ENCODE measurements at regions not wholly inside any gene's neighbourhood (a gene's known extent, or its start where the extent isn't known, plus 50 kb on each side); places are given as distances from the start of the nearest gene placed in this dataset.
A peak's percentile ranks its signal among the peaks of the same experiment; 100 is the strongest.

DNA sequence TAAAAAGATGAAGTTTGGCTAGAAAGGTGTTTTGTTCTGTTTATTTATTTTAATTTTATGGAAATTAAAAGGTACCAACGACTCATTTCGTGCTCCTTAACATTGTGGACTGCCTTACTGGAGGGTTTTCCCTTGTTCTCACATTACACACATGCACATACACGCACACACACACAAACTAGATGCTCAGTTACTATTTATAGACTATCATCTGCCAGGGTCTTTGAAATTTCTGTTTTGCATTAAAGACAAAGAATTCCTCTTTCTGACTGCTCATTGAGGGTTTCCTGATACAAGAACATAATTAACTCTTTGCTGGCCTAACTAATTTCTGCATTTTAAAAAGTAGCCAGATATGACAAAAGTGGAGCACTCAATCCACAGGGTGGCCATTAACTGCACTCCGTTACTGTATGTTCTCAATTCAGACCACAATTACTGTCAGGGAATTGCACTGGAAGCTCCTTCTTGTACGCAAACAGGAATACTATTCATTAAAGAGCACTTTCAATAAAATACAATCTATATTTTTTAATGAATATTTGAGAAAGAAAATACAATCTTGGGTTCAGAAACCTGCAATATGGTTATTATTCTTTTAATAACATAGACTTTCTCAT is 366.9 kb upstream of the GALNT5 start:
- 54 to 72% (median 60%) methylated on average over 5 of the region's 5 CpGs for WGBS, 4 donors
- H3K4me1 ChIP-seq (replicated peaks in 1 of 2): no peaks in the 10 kb centered on the region

DNA sequence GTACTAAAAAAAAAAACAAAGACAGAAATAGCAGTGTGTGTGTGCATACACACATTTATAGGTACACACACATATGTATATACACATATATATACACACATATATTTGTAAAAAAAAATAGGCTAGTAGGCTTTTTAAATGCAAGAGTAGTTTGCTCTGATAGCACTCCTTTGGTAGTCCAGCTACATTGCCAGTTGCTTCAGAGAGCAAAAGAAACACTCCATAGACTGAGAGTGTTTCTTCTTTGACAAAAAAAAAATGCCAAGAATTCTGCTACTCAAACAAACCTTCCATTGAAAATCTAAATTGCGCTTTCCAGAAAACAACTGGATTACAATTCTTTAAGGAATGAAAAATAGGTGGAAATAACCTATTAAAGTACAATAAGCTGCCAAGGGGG is 365.9 kb upstream of the GALNT5 start:
- no peaks in the 10 kb centered on the region for H3K4me1 ChIP-seq (replicated peaks in 1 of 2)
- no peak overlapping the region for H3K4me3 ChIP-seq
- no peak overlapping the region for H3K27ac ChIP-seq
- DNase-seq: no peak
- H3K9me3 ChIP-seq (replicated peaks in 1 of 3): no peaks in the 10 kb centered on the region
- WGBS, 4 donors: 83 to 95% (median 90%) methylated on average over 1 of the region's 1 CpG
- no peaks in the 10 kb centered on the region for H3K27me3 ChIP-seq
- no peak for TF ChIP-seq POLR2A (IDR thresholded peaks at IDR 0.05)
- TF ChIP-seq, protein P1, sequence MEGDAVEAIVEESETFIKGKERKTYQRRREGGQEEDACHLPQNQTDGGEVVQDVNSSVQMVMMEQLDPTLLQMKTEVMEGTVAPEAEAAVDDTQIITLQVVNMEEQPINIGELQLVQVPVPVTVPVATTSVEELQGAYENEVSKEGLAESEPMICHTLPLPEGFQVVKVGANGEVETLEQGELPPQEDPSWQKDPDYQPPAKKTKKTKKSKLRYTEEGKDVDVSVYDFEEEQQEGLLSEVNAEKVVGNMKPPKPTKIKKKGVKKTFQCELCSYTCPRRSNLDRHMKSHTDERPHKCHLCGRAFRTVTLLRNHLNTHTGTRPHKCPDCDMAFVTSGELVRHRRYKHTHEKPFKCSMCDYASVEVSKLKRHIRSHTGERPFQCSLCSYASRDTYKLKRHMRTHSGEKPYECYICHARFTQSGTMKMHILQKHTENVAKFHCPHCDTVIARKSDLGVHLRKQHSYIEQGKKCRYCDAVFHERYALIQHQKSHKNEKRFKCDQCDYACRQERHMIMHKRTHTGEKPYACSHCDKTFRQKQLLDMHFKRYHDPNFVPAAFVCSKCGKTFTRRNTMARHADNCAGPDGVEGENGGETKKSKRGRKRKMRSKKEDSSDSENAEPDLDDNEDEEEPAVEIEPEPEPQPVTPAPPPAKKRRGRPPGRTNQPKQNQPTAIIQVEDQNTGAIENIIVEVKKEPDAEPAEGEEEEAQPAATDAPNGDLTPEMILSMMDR (IDR thresholded peaks at IDR 0.05): no peak
- intact Hi-C loops (cut with DNase I): no loop called here
- H3K36me3 ChIP-seq (replicated peaks in 1 of 2): no peaks in the 10 kb centered on the region

More for the DNA sequence above, 366.9 kb upstream of the GALNT5 start:
- no peaks in the 10 kb centered on the region for H3K27me3 ChIP-seq
- DNase-seq: no peak
- H3K9me3 ChIP-seq (replicated peaks in 1 of 3): no peaks in the 10 kb centered on the region
- no peak overlapping the region for H3K4me3 ChIP-seq
- intact Hi-C loops (cut with DNase I): no loop called here
- no peaks in the 10 kb centered on the region for H3K36me3 ChIP-seq (replicated peaks in 1 of 2)
- TF ChIP-seq POLR2A (IDR thresholded peaks at IDR 0.05): no peak
- TF ChIP-seq, protein P1 (IDR thresholded peaks at IDR 0.05): no peak
- no peak overlapping the region for H3K27ac ChIP-seq

DNA sequence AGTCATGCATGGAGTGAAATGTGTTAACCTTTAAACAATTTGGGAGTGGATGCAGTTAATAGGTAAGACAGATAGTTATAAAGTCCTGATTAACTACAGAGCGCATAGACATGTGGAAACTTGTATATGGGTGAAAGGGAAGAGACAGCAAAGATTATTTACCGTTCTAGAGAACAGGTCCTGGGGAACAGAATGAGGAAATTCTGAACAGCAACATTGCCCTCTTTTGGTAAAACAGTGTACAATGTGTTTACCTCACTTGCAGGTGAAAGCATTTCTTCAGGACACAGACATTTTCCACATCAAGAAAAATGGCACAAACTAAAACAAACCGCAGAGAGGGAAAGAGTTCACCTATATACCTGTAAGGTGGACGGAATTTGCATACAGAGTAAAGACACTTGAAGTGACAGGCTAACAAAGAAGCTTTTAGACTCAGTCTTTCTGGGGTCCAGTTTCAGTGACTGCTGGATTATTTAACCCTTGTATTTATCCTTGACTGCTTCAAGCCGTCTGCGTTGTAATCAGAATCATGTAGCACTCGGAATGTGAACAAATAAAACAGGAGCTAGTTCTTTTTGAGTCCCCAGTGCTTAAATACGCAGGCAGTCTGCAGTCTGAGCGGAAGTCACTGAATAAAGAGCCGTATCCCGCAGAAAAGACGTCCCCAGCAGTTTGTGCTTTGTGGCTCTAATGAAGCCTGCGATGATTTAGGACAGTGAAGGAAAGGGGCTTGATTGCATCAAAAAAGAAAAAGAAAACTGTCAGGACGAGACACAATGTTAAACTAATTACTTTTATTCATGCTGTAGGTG is 364.8 kb upstream of the GALNT5 start:
- peak in 3 of 7 donors; percentile 2 to 13 (median 9) for DNase-seq
- Histone ChIP-seq H3K27ac (no peak overlapping the region), H3K4me3 (peak overlapping the region in 2 of 4 donors; percentile 20 to 51), H3K4me1 (replicated peaks in 1 of 2) (no peaks in the 10 kb centered on the region), H3K9me3 (replicated peaks in 1 of 3) (no peaks in the 10 kb centered on the region), H3K36me3 (replicated peaks in 1 of 2) (no peaks in the 10 kb centered on the region), H3K27me3 (no peaks in the 10 kb centered on the region)
- TF ChIP-seq, protein P1 (IDR thresholded peaks at IDR 0.05): peak; percentile 16 to 59 (median 48)
- TF ChIP-seq POLR2A (IDR thresholded peaks at IDR 0.05): no peak
- 1 to 6% (median 4%) methylated on average over 14 of the region's 14 CpGs for WGBS, 4 donors
- intact Hi-C loops (cut with DNase I): no loop called here

DNA sequence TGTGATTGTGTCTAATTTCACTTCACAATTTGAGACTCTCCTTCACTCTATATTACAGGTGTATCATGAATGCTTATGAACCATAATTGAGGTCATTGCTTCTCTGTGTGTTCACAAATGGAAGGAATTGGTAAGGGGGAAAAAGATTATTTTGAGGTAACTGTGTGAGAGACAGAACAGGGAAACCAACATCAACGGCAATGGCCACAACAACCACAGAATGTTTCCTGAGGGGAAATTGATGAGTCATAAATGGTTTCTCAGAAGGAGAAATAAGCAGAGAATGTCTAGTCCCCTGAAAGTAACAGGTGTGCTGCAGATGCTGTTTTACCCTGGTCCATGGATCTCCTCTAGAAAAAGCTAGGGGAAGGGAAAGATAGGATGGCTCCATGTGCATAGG is 361.2 kb upstream of the GALNT5 start:
- H3K36me3 ChIP-seq (replicated peaks in 1 of 2): no peaks in the 10 kb centered on the region
- no peak overlapping the region for H3K4me3 ChIP-seq
- intact Hi-C loops (cut with DNase I): no loop called here
- TF ChIP-seq POLR2A (IDR thresholded peaks at IDR 0.05): no peak
- TF ChIP-seq, protein P1 (IDR thresholded peaks at IDR 0.05): no peak
- 58 to 68% (median 63%) methylated on average over 1 of the region's 1 CpG for WGBS, 4 donors
- H3K4me1 ChIP-seq (replicated peaks in 1 of 2): no peaks in the 10 kb centered on the region
- no peaks in the 10 kb centered on the region for H3K27me3 ChIP-seq
- no peak for DNase-seq
- no peaks in the 10 kb centered on the region for H3K9me3 ChIP-seq (replicated peaks in 1 of 3)
- H3K27ac ChIP-seq: no peak overlapping the region

Measured in adrenal gland (tissue), 9 donors.